PC-3 (cell line): ENCODE measurements at regions not wholly inside any gene's neighbourhood (a gene's known extent, or its start where the extent isn't known, plus 50 kb on each side); places are given as distances from the start of the nearest gene placed in this dataset.

Source experiments
- CTCF ChIP-seq: fragments of 300-600 bp; sonication (generic); conservative IDR thresholded peaks from 2 replicates; pipeline ENCODE4 v1.5.1; 2017; ENCODE audit warnings: antibody characterized with exemption, low read depth, mild to moderate bottlenecking, low read length
- EZH2 ChIP-seq: fragments of 300-600 bp; sonication (generic); IDR thresholded peaks from one replicate; pipeline ENCODE4 v1.6.1; 2017; ENCODE audit warnings: antibody characterized with exemption, mild to moderate bottlenecking, low read length; ENCODE audit not compliant: unreplicated experiment
- EZH2phosphoT487 ChIP-seq: fragments of 300-600 bp; sonication (generic); IDR thresholded peaks from 2 replicates; pipeline ENCODE4 v1.6.1; 2018; ENCODE audit warnings: mild to moderate bottlenecking, antibody characterized with exemption, low read length, borderline replicate concordance

- TF ChIP-seq CTCF (no peak), EZH2 (no peak), EZH2phosphoT487 (no peak)
Observed at GRCh38 chr15:96692826-96693225, 362.3 kb downstream of the NR2F2 start.
